GM04504 (cell line): ENCODE measurements at regions not wholly inside any gene's neighbourhood (a gene's known extent, or its start where the extent isn't known, plus 50 kb on each side); places are given as distances from the start of the nearest gene placed in this dataset.
"Not testable (repeated sequence)": the region's sequence is repeated elsewhere in the genome, so short reads cannot be mapped to it uniquely, and the experiment has no call there.

Source experiments
- DNase-seq: peaks from one replicate; pipeline ENCODE4 v3.0.0-alpha.2; 2012; ENCODE audit warnings: low read depth

GRCh38 chr4:3613967-3614730 lies 81.9 kb upstream of the LRPAP1 start:
- no peak for DNase-seq

GRCh38 chr4:3612934-3613333 lies 80.7 kb upstream of the LRPAP1 start:
- DNase-seq: no peak

- no peak for DNase-seq
Observed at GRCh38 chr4:3612281-3612680, 80.1 kb upstream of the LRPAP1 start.

GRCh38 chr4:3611778-3612177 lies 79.6 kb upstream of the LRPAP1 start:
- no peak for DNase-seq

- not testable (repeated sequence) for DNase-seq
Observed at GRCh38 chr4:3610851-3611250, 78.6 kb upstream of the LRPAP1 start.

GRCh38 chr4:3609905-3610304 lies 77.7 kb upstream of the LRPAP1 start:
- not testable (repeated sequence) for DNase-seq

GRCh38 chr4:3607690-3608552 lies 75.7 kb upstream of the LRPAP1 start:
- DNase-seq: no peak

GRCh38 chr4:3606850-3607249 lies 74.6 kb upstream of the LRPAP1 start:
- DNase-seq: not testable (repeated sequence)

- DNase-seq: not testable (repeated sequence)
Observed at GRCh38 chr4:3606271-3606670, 74.0 kb upstream of the LRPAP1 start.

GRCh38 chr4:3605491-3605890 lies 73.3 kb upstream of the LRPAP1 start:
- DNase-seq: no peak

- not testable (repeated sequence) for DNase-seq
Observed at GRCh38 chr4:3602886-3603645, 70.8 kb upstream of the LRPAP1 start.

- DNase-seq: no peak
Observed at GRCh38 chr4:3601992-3602391, 69.8 kb upstream of the LRPAP1 start.

- not testable (repeated sequence) for DNase-seq
Observed at GRCh38 chr4:3601108-3601690, 69.0 kb upstream of the LRPAP1 start.

- no peak for DNase-seq
Observed at GRCh38 chr4:3599951-3600350, 67.7 kb upstream of the LRPAP1 start.

GRCh38 chr4:3598695-3599227 lies 66.5 kb upstream of the LRPAP1 start:
- no peak for DNase-seq

- DNase-seq: not testable (repeated sequence)
Observed at GRCh38 chr4:3597896-3598505, 65.8 kb upstream of the LRPAP1 start.

GRCh38 chr4:3596957-3597733 lies 64.9 kb upstream of the LRPAP1 start:
- not testable (repeated sequence) for DNase-seq

- not testable (repeated sequence) for DNase-seq
Observed at GRCh38 chr4:3595627-3596291, 63.5 kb upstream of the LRPAP1 start.

GRCh38 chr4:3594751-3595150 lies 62.5 kb upstream of the LRPAP1 start:
- DNase-seq: not testable (repeated sequence)
